ENCODE measurements at regions not wholly inside any gene's neighbourhood (a gene's known extent, or its start where the extent isn't known, plus 50 kb on each side); places are given as distances from the start of the nearest gene placed in this dataset.

DNA sequence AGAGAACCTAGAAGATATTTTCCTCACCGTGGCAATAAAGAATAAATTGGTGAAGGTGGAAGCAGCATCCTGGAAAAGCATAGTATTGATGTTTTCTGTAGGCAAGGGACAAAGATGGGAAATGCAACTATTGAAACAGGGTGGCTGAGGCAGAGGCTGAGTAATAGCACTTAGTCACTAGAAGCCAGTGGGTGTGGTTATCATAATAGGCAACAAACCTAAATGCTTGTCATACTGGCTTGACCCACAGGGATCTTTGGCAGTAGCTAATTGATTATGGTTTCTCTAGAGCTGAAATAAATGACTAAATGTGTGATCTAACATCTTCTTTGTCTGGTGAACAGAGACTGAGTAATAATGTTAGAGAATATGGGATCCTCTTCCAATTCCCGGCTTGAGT lies 353.6 kb upstream of the RPS6KA3 start:
- no peak for DNase-seq (ENCODE audit: low read depth in 2 of 2)

DNA sequence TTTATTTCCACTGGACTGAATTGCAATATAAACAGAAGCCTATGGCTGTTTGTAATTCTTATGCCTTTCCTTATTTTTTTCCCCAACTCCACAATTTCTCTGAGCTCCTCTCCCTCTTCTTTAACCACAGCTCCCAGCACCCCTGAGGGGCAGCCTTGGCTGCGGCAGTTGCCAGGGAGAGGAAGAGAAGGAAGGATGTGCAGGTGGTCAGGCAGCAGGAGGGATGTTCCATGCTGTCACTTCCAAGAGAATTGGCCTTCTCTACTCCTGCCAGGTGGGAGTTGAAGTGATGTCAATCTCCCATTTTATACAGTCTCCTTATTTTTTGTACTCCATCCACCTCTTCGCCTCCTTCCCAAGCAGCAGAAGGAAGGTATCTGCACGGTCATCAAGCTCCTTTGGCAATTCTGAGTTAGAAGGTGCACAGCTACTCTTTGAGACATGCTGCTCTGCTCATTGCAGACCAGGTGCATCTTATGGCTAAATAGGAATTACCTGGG lies 343.3 kb upstream of the RPS6KA3 start:
- DNase-seq (ENCODE audit: low read depth in 2 of 2): no peak

DNA sequence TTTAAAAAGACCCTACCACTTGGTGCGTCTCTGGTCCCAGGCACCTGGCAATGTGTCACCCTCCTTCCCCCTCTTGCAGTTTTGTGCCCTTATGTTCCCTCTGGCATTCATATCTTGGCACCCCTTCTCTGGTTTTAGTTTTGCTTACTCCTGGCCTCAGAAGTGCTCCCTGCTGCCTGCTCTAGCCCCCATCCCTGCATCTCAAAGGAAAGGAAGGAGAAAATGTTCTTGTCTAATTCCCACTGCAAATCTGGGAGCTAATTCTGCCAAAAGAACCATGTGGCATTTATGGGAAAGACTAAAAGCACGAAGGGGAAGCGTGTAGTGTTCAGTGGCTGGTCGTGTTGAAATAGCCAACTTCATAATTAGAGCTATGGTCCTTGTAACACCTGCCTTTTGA lies 340.1 kb upstream of the RPS6KA3 start:
- DNase-seq (ENCODE audit: low read depth in 2 of 2): no peak

DNA sequence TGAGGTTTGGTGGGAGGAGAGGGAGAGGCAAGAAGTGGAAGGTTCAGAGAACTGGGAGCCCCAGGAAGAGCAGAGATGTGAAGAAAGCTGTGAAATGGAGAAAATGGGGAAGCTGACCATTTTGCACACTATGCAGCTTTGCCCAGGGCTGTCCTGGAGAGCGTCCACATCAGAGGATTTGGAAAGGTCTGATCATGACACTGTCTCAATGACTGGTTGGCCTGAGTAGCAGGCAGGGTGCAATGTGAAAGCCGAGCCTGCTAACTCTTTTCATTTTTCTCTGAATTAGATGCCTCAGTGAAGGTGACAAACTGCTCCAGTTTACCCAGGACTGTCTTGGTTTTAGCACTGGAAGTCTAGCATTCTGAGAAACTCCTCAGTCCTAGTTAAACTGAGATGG lies 330.1 kb upstream of the RPS6KA3 start:
- no peak for DNase-seq (ENCODE audit: low read depth in 2 of 2)

DNA sequence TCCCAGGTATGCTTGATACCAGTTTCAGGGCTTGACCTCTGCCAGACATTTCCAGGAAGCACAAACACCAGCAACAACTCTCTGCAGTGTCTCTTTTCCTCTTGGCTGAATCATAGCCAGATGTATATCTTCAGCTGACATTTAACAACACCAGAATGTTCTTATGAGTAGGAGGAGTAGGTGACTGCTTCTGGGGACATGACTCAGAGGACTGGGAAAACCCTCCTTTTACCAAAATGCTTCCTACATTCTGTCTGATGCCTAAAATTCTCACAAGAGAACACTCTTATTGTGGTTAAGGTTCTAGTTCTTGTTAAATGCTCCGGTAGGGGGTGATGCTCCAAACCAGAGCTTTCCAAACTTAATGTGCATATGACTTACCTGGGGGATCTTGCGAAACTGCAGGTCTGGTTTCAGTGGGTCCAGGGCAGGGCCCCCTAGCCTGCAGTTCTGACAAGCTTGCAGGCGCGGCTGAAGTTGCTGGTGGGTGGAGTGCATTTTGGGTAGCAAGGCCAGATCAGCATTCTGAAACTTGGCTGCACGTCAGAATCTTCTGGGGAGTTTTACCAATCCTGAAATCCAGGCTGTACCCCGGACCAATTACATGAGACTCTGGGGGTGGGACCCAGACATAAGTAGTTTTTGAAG lies 329.3 kb upstream of the RPS6KA3 start:
- peak; percentile 40 to 45 for DNase-seq (ENCODE audit: low read depth in 2 of 2)

DNA sequence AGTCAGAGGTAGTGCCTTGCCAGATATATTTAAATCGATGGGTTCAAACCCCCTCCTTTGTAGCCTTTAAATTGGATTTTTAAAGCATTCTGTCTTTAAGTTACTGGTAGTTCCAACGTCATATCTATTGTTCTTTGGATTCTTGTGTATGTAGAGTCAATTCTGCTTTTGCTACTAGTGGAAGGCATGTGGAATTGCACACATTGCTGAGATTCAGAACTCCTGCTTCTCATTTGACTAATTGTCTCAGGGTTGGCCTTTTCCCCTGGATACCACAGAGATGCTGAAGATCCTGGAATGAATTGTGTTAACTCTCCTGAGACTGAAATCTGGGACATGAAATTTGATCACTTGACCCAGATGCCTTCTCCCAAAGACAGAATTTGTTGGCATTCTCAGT lies 328.3 kb upstream of the RPS6KA3 start:
- DNase-seq (ENCODE audit: low read depth in 2 of 2): no peak

DNA sequence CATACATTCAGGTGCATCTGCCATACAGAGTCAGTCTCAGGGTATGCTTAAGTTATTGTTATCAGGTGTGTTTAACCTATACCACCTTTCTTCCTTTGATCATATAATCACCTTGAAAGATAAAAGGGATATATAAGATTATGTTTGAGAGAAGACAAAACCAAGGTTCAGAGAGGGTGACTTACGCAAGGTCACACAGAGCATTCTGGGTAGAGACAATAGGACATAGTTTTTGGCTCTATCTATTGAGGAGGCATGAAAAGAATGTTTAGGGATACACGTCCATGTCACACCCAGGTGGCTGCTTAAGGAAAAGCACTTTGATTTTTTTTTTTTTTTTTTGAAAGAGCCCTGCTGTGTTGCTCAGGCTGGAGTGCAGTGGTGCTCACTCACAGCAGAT lies 327.1 kb upstream of the RPS6KA3 start:
- DNase-seq (ENCODE audit: low read depth in 2 of 2): no peak

DNA sequence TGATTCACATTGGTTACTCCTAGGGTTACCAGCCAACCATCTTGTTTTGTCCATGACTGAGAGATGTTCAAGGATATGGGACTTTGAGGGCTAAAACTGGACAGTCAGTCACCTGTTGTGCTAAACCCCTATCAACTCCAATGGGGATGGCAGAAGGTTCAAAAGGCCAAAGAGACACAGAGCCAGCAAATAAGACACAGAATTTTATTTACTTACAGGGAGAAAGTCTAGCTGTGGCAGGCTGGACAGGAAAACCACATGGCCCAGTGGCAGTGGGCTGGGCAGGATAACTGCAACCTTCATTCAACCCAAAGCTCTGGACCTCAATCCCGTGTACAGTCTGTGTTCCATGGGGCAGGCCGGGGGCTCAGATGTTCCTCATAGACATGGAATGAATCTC lies 326.7 kb upstream of the RPS6KA3 start:
- no peak for DNase-seq (ENCODE audit: low read depth in 2 of 2)

DNA sequence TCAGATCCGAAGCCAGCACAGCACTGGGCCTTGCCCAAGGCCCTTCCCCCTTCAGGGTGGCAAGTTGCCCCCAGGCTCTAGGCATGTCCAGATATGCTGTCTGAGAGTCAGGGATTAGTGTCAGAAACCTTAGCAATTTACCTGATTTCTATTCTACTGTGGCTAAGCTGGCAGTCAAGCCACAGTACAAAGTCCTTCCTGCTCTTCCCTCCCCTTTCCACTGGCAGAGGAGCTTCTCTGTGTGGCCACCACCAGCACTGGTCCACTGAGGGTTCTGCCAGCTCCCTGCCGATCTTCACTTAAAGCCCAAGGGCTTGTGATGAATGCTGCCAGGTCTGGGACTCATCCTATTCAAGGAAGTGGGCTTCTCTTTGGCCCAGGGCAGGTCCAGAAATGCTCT lies 324.5 kb upstream of the RPS6KA3 start:
- DNase-seq (ENCODE audit: low read depth in 2 of 2): no peak

DNA sequence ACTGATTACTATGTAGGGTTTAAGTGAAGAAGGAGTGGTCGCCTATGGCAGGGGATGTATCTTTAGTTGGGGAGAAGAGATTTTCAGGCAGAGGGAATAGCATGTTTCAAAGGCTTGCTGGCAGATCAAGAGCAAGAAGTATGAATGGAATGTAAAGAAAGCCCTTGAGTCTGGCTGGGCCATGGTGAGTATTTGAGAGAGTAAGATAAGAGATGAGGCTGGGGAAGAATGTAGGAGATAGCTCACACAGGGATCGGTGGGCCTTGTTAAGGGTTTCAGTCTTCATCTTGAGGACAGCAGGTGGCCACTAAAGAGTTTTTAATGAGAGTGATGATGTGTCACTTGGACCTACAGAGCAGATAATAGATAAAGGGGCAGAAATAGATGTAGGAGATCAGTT lies 319.1 kb upstream of the RPS6KA3 start:
- no peak for DNase-seq (ENCODE audit: low read depth in 2 of 2)

DNA sequence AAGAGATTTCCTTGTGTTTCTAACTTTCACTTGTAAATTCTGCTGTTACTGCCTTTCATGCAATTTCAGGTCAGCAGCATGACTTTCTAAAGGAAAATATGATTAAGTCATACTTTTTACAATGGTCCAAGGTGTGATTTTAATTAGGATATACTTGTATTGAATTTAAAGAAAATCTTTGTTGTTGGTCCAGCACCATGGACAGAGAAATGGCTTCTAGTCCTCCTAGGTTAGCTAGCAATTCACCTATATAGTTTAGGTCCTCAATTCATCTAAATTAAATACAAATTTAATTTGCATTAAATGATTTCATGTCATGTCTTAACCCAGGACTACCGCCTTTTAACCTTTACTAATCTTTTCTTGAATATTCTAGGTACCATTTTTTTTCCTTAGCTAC lies 304.9 kb upstream of the RPS6KA3 start:
- no peak for DNase-seq (ENCODE audit: low read depth in 2 of 2)

DNA sequence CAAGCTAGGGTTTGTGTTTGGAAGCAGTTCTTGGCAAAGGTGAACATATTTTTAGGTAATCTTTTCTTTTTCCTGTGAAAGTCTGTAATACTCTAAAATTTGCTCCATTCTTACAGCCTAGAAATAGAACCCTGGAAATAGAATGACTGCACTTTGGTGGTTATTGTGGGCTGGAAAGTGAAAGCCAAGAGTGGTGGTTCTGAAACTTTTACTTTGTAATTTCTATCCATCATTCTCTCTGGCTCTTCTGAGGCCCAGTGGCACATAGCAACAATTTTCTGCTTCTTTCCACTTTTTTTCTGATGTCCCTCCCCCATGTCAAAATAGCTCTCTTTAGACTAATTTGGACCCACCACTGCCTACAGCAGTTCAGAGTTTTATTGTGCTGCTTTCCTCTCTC lies 300.4 kb upstream of the RPS6KA3 start:
- DNase-seq (ENCODE audit: low read depth in 2 of 2): no peak

DNA sequence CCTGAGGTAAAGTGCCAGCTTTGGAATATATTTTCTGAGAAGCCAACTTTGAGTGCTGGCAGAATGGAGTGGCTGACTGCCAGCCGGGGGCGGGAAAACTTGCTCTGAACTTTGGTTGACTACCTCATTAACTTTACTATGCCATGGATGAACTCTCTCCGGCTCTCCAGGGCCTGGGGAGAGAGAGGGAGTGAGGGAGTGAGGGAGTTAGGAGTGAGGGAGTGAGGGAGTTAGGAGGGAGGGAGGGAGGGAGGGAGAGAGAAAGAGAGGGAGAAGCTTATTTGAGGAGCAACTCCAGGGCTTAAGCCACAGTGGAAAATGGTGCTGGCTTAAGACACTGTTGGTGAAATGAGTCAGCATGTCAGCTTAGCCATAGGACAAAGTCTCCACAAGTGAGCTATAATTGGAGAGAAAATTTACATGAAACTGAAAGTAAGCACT lies 280.9 kb upstream of the RPS6KA3 start:
- no peak for DNase-seq (ENCODE audit: low read depth in 2 of 2)

DNA sequence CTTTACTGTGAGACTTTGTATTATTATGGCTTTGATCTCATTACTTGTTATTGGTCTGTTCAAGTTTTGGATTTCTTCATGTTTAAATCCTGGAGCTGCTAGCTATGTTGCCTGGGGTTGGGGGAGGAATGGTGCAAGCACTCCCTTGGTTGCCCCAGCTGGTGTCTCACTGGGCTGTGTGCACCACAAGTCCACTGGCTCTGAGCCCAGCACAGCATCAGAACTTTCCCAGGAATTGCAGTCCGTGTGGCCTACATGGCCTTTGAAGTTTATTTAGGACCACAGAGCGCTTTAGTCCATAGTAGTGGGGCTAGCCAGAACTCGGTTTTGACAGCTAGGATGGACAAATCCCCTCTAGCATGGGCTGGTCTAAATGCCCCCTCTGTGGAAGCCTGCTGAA lies 278.8 kb upstream of the RPS6KA3 start:
- DNase-seq (ENCODE audit: low read depth in 2 of 2): no peak

DNA sequence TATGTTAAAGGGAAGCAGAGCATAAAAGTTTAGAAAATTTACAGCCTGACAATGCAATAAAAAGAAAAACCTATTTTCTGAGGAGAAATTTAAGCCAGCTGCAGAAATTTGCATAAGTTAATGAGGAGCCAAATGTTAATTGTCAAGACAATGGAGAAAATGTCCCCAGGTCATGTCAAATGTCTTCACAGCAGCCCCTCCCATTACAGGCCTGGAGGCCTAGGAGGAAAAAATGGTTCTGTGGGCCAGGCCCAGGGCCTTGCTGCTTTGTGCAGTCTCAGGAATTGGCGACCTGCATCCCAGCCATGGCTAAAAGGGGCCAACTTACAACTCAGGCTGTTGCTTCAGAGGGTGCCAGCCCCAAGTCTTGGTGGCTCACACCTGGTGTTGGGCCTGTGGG lies 275.4 kb upstream of the RPS6KA3 start:
- DNase-seq (ENCODE audit: low read depth in 2 of 2): no peak

DNA sequence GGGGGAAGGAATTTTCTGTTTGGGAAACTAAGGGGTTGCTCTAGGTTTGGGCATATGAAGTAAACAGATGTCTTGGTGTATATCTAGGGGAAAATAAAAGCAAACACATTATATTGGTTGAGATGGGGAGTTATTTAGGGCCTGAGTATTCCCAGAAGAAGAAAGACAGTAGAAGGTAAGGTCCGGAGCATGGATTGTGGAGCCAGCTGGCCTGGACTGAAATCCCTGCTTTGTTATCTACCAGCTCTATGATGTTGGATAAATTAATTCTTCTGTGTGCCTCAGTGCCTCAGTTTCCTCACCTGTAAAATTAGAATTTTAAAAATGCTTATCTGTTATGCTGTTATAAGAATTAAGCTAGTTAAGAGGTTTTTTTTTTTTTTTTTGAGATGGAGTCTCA lies 272.3 kb upstream of the RPS6KA3 start:
- DNase-seq (ENCODE audit: low read depth in 2 of 2): no peak

DNA sequence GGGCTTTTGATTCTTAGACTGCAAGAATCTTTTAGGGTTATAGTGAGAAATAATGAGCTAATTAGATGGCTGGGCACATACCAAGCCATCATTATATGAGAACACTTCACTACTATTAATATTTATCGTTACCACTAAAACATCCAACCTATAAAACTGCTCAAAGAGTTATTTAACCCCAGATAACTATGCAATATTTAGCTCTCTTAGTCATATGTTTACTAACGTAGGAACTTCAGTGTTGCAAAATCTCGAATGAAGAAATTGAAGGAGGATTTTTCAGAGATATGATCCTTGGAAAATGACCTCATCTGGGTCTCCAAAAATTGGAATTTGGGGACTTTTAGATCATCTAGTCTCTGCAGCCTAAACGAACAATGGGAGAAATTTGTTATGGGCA lies 265.0 kb upstream of the RPS6KA3 start:
- DNase-seq (ENCODE audit: low read depth in 2 of 2): no peak

DNA sequence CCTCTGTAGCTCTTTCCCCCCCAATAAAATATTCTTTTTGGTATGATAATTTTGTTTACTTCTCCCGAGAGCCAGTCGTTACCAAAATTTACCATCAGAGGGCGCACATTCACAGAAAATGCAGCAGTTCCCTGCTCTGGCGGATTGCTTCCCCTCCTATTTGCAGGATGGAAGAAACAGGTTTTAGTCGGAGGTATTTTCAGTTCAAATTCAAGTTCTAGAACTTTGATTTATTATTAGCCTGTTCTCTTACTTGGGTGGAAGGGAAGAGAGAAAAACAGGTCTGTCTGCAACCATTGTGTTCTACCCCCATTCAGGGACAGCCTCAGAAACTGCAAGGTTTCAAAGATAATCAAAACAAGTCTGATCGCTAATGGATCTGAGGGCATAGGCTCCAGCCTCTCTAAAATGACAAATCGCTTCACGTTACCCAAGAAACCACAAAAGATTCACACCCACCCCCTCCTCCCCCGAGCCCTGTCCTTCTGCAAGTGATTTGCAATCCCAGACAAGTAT lies 263.8 kb upstream of the RPS6KA3 start:
- peak; percentile 17 to 21 for DNase-seq (ENCODE audit: low read depth in 2 of 2)

DNA sequence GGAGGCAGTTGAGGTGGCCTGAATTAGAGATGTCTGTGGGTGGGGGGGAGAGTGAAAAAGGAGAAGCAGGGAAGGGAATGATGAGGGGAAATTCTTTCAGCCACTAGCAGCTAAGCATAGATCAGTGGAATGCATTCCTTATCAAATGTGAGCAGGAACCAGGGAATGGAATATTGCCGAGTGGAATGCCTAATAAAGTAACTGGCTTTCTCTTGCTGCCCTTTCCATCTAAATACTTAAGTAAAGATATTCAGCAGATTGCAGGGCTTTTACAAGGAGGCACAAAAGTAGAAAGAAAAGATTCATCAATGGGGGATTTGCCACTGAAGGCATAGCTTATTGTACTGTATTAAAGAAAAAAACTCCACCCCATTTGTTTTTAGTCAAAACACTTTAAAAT lies 263.0 kb upstream of the RPS6KA3 start:
- DNase-seq (ENCODE audit: low read depth in 2 of 2): no peak

DNA sequence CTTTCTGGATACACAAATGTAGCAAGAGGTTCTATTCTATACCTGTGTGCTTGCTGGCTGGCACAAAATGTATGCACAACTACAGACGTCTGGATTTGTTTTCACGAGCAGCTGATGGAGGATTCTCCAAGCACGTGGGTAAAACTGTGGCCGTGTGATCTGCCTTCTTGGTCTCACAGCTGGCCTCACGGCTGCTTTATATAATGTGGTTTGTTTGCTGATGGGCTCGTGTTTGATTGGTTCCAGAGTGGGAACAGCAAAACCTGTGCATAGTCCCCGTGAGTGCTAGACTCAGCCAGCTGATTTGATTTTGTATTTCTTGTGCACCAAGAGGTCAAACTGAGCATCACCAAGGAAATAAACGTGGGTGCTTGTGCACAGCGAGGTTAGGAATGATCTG lies 262.6 kb upstream of the RPS6KA3 start:
- DNase-seq (ENCODE audit: low read depth in 2 of 2): no peak

DNA sequence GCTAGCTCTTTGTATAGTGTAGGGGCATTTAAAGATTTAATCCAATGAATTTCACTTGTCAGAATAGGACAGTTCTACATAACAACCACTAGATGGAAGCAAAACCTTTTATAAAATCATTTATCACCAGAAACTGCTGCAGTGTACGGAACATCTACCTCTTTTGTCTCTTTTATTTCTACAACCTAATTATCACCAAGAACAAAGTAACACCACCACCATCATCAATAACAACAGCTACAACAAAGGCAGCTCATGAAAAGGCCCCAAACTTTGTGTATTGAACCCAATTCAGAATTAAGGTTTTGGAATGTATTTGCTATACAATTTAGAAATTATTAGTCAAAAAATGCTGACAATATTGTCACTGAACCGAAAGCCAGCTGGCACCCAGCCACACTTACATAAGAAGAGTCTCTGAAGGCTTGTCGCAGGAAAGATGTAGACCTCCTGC lies 260.9 kb upstream of the RPS6KA3 start:
- no peak for DNase-seq (ENCODE audit: low read depth in 2 of 2)

DNA sequence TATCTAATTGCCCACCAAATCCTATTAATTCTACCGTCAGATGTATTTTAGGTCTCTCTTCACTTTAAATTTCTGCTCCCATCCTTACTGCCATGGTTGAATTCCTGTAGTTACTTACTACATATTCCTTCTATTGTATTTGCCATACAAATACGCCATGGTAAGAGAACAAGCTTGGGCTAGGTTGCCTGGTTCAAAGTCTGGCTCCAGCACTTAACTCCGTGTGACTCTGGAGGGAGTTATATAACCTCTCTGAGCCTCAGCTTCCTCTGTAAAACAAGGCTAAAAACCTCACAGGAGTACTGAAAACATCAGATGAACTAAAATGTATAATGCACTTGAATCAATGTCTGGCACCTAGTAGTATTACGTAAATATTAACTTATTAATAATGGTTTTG lies 260.3 kb upstream of the RPS6KA3 start:
- no peak for DNase-seq (ENCODE audit: low read depth in 2 of 2)

DNA sequence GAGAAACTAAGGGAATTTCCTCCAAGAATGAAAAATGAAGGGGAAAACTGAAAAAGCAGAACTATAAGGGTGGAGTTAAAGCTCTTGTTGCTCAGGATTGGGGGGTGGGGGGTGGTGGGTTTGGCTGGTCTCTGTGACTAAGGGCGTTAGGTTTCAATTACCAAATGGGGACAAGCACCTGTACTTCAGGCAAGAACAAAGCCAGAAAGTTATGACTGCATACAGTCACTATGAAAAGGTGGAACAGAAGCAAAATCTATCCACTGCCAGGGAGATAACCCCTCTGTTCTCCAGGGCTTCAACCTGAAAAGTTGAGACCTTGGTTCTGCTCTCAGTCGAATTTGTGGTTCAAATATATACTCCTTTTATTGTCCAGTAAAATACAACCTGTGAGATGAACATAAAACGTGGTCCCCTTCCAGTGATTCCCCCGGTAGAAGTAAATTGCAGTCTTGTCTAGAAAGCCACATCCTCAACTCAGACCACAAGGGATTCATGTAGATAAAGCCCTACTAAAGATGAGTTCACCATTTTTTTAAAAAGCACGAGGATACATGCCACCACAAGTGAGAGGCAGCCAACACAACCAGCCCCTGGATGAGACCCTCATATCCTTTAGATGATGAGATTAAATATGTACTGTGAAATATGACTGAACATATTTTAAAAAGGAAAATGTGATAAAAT lies 257.1 kb upstream of the RPS6KA3 start:
- DNase-seq (ENCODE audit: low read depth in 2 of 2): no peak
